HG02885 (cell line): ENCODE measurements at regions not wholly inside any gene's neighbourhood (a gene's known extent, or its start where the extent isn't known, plus 50 kb on each side); places are given as distances from the start of the nearest gene placed in this dataset.
A peak's percentile ranks its signal among the peaks of the same experiment; 100 is the strongest.
"Not testable (repeated sequence)": the region's sequence is repeated elsewhere in the genome, so short reads cannot be mapped to it uniquely, and the experiment has no call there.

Experiments
- ATAC-seq: cut with Tn5 transposase; IDR thresholded peaks from one replicate; pipeline ENCODE4 v1.9.1; 2021; ENCODE audit warnings: mild to moderate bottlenecking; ENCODE audit not compliant: unreplicated experiment, poor library complexity

DNA sequence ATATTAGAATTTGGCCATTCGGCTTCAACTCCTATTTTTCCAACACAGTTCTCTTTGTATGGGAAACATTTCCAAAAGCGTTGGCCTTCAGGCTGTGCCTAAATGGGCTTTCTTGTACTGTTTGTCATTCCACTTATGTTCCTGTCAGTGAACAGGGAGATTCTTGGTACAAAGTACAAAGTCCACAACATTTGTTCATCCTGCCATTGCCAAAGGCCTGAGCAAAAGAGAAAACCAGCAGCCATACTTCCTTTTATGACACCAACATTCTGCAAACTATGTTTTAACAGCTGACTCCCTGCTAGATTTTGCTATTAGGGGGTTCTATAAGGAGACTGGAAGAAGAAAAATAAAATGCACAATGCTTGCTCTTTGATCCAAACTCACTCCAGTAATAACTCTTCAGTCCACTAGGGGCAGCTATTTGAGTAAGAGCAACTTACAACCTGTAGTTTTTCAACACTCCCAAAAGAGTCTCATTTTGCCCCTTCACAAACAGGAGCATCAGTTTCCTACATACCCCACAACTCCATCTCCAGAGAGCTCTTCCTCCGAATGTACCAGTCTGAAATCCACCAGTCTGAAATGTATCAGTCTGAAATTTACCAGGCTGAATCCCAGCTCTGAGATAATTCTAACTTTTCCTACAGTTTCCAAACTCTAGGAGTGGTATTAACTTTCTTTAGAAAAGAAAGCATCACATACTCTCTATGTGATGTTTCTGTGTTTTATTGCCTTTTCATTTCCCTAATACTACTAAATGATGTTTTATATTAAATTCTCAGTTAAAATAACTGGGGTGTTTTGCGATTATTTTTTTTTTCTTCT is 693.8 kb downstream of the DNAH5 start:
- ATAC-seq, result peak; percentile 85

DNA sequence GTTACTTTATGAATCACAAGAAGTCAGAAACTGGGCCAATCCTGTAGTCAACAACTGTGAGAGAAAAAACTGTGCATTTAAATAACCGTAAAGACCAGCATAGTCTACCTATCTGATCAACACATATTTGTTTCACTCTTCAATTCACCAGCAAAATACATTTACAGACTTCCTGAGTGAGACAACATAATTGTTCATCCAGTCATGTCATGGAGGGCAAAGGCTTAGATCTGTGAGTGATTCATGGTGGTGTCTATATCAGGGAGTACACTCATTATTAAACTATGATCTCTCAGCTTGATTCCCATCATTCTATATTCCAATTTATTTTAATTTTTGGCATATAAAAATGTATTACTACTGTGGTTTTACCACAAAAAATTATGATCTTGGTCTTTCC is 694.6 kb downstream of the DNAH5 start:
- ATAC-seq, result no peak

DNA sequence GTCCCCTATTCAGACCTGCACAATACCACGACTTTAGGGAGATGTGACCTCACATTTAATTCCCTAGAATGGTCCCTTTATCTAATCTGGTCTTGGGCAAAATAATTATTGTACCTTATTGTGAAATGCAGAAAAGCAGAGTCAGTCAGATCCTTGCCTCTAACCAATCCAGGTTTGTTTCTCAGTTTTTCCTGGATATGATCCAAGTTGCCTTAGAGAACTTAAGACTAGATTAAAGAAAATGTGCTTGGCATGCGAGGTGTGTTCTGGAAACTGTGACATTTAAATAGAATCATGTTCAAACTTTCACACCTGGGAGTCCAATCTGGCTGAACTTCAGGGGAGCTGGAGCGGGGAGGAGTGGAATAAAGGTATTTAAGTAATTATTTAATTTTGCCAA is 696.2 kb downstream of the DNAH5 start:
- no peak for ATAC-seq

GRCh38 chr5:13246053-13246452 is 698.4 kb downstream of the DNAH5 start:
- ATAC-seq, result no peak

- ATAC-seq, result no peak
These were observed 700.3 kb downstream of the DNAH5 start for GRCh38 chr5:13244151-13244550.

- no peak for ATAC-seq
These were observed 717.0 kb downstream of the DNAH5 start for GRCh38 chr5:13227513-13227912.

- no peak for ATAC-seq
These were observed 726.0 kb downstream of the DNAH5 start for GRCh38 chr5:13218518-13218917.

GRCh38 chr5:13217636-13218035 is 726.9 kb downstream of the DNAH5 start:
- no peak for ATAC-seq

- ATAC-seq, result no peak
These were observed 728.7 kb downstream of the DNAH5 start for GRCh38 chr5:13215806-13216205.

DNA sequence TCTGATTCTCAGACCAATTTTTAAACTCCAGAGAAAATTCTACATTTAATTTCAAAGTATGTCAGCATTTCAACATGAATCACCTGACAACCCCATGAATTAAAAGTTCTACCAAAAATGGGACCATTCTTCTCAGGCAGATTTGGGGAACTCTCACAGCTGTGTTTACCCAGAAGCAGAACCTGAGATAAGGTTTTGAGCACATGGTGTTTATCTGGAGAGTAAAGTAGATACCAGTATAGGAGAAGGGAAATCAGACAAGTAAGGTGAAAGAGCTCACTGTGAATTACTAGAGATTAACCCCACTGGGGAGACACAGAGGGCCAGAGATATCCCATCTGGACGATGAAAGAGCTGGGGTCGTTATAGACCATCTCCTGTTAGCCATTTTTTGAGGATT is 729.1 kb downstream of the DNAH5 start:
- ATAC-seq, result no peak

GRCh38 chr5:13214182-13214581 is 730.3 kb downstream of the DNAH5 start:
- ATAC-seq, result no peak

DNA sequence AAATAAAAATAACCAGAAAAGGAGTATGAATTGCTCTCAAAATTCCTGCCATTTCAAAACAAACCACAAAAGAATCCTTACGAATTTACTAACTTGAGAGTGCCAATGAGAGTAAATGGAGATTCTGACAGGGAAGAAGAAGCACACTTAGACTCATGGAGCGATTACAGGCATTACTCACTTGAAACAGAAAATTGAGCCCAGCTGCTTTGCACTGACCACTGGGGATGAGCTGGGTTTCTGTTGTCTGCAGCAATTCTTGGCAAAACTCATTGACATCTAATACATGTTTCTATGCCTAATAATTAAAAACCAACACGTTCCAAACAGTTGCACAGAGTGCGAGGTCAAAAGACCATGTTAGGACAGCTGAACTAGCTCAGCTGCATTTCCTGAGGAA is 731.6 kb downstream of the DNAH5 start:
- no peak for ATAC-seq

DNA sequence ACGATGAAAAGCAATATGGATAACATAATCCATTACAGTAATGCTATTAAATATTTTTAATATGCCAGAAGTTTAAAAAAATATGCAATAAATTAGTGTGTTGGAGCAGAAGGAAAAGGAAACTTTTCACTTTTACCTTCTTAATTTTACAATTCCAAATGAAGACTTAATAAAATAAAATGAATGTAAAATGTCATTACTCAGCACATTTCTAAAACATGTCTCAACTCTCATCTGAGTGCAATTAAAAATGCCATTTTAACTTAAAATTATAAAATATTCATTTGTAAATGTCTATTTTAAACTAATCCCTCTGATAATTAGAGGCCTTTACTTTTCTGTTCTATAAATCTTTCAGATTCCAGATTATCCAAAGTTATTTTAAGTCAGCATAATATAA is 733.4 kb downstream of the DNAH5 start:
- ATAC-seq, result no peak

- ATAC-seq, result no peak
These were observed 737.4 kb downstream of the DNAH5 start for GRCh38 chr5:13207112-13207511.

DNA sequence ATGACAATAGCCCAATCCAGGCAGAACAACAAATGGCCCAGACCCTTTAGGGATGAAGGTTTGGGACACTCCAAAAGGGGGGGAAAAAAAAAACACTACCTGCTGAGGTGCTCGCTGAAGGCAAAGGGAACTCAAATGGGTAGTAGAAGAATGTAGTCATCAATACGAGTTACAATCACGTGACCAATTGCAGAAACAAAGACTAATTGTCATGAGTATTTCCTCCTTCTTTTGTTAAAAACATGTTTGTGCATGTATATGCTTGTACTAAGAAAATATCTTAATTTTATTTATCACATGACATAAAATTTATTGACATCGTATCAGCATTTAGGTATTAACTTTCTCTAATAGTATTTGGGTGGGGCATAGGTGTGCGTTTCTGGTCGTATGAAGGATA is 743.5 kb downstream of the DNAH5 start:
- ATAC-seq, result no peak

DNA sequence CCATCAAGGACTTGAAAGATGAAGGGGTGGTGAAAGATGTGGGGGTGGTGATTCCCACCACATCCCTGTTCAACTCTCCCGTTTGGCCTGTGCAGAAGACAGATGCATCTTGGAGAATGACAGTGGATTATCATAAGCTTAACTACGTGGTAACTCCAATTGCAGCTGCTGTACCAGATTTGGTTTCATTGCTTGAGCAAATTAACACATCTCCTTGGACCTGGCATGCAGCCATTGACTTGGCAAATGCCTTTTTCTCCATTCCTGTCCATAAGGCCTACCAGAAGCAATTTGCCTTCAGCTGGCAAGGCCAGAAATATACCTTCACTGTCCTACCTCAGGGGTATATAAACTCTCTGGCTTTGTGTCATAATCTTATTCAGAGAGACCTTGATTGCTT is 746.3 kb downstream of the DNAH5 start:
- ATAC-seq, result not testable (repeated sequence)

DNA sequence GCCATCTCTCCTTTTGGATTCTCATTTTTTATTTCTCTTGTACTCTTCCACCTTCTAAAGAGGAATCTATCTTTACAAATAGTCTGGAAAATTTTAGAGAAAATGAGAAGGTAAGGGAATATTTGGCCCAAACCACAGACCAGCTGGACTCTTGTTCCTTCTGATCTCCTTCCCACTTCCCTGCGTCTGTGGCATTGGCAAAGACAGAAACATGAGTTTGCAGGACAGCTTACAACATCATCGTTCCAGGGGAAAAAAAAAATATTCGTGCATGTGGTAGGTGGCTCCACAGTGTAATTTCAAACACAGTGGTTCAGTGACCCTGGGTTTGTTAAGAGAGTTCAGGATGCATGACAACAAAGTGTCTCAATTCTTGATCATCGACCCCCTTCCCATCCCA is 755.0 kb downstream of the DNAH5 start:
- no peak for ATAC-seq

DNA sequence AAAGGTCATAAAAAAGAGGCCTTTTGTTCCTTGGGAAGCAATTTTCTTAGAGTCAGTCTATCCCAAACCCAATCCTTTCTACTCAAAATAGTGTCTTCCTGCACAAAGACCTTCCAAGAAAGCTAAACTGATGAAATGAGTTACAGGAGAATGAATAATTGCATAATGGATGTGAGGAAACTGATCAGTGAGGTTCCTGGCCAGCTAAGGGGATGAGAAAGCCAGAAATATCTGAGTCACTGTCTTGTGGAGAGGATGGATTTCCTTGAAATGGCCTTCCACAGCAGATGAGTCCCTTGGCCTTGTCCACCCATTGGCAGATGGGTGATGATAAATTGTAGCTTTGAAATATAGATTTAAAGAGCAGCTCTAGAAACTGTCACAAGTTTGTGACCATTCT is 756.1 kb downstream of the DNAH5 start:
- ATAC-seq, result no peak

GRCh38 chr5:13187186-13187585 is 757.3 kb downstream of the DNAH5 start:
- ATAC-seq, result no peak

GRCh38 chr5:13186177-13186576 is 758.3 kb downstream of the DNAH5 start:
- no peak for ATAC-seq

- no peak for ATAC-seq
These were observed 764.9 kb downstream of the DNAH5 start for GRCh38 chr5:13179407-13180087.

DNA sequence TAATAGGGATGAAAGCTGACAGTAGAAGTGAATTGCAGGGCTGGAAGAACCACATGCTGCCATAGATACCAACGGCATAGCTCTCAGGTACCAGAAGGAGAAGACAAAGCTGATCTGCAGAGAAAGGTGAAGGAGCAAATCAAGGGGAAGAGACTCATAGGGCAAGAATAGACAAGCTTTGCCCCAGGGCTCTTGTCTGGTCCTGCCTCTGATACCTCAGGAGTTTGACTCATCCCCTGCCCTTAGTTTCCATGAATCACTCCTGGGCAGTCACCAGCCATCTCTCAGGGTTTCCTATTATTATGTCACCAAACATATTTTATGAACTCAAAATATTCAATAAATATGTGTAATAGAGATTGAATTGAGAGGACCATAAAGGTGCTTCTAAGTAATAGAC is 800.9 kb downstream of the DNAH5 start:
- no peak for ATAC-seq
